OCI-LY1 (cell line): ENCODE measurements at regions not wholly inside any gene's neighbourhood (a gene's known extent, or its start where the extent isn't known, plus 50 kb on each side); places are given as distances from the start of the nearest gene placed in this dataset.

Experiments
- H2AFZ ChIP-seq: fragments of 200-600 bp; sonication (generic), shearing (Covaris generic); 2 replicates; pipeline ENCODE4 v1.6.0; 2014; ENCODE audit warnings: antibody characterized with exemption, mild to moderate bottlenecking, low read length
- H3F3A ChIP-seq: fragments of 200-600 bp; sonication (generic), shearing (Covaris generic); 2 replicates; pipeline ENCODE4 v1.6.0; 2014; ENCODE audit warnings: mild to moderate bottlenecking, antibody characterized with exemption, low read length, moderate library complexity; ENCODE audit not compliant: insufficient read depth
- H3K27ac ChIP-seq: fragments of 200-600 bp; sonication (generic); 2 replicates; pipeline ENCODE4 v1.5.1; 2014; ENCODE audit warnings: low read length, mixed run types, mild to moderate bottlenecking, low read depth; ENCODE audit not compliant: poor library complexity, severe bottlenecking
- H3K27me3 ChIP-seq: fragments of 200-600 bp; sonication (generic); 2 replicates; pipeline ENCODE4 v1.6.0; 2014; ENCODE audit warnings: antibody characterized with exemption, mild to moderate bottlenecking, low read length, moderate library complexity; ENCODE audit not compliant: insufficient read depth
- H3K36me3 ChIP-seq: fragments of 200-600 bp; sonication (generic); 2 replicates; pipeline ENCODE4 v1.6.1; 2014; ENCODE audit warnings: mild to moderate bottlenecking, antibody characterized with exemption, low read length, moderate library complexity, mixed read lengths; ENCODE audit not compliant: insufficient read depth
- H3K4me1 ChIP-seq: fragments of 200-600 bp; sonication (generic); 2 replicates; pipeline ENCODE4 v1.5.1; 2014; ENCODE audit warnings: mild to moderate bottlenecking, low read length, moderate library complexity; ENCODE audit not compliant: insufficient read depth, severe bottlenecking
- H3K4me2 ChIP-seq: fragments of 200-600 bp; sonication (generic), shearing (Covaris generic); 2 replicates; pipeline ENCODE4 v1.6.1; 2014; ENCODE audit warnings: low read length
- H3K4me3 ChIP-seq: fragments of 200-600 bp; sonication (generic); 2 replicates; pipeline ENCODE4 v1.5.1; 2014; ENCODE audit warnings: low read length, low read depth, mild to moderate bottlenecking, mixed read lengths; ENCODE audit not compliant: poor library complexity, severe bottlenecking
- H3K79me2 ChIP-seq: fragments of 200-600 bp; shearing (Covaris generic); 2 replicates; pipeline ENCODE4 v1.6.1; 2016; ENCODE audit warnings: mixed run types, low read length, mixed read lengths; ENCODE audit not compliant: insufficient read depth
- H3K9ac ChIP-seq: fragments of 200-600 bp; sonication (generic), shearing (Covaris generic); 2 replicates; pipeline ENCODE4 v1.6.1; 2014; ENCODE audit warnings: mild to moderate bottlenecking, low read length, mixed read lengths
- H3K9me2 ChIP-seq: fragments of 200-600 bp; sonication (generic), shearing (Covaris generic); 2 replicates; pipeline ENCODE4 v1.6.1; 2014; ENCODE audit warnings: low read depth, mild to moderate bottlenecking, low read length, mixed read lengths
- H3K9me3 ChIP-seq: fragments of 200-600 bp; shearing (Covaris generic); 2 replicates; pipeline ENCODE4 v1.6.1; 2014; ENCODE audit warnings: low read length, mixed read lengths
- H4K20me1 ChIP-seq: fragments of 200-600 bp; sonication (generic), shearing (Covaris generic); 2 replicates; pipeline ENCODE4 v1.6.0; 2016; ENCODE audit warnings: mild to moderate bottlenecking, low read length; ENCODE audit not compliant: insufficient read depth
- CTCF ChIP-seq: fragments of 200-600 bp; sonication (generic), shearing (Covaris generic); IDR thresholded peaks from 2 replicates; pipeline ENCODE4 v1.5.1; 2017; ENCODE audit warnings: mild to moderate bottlenecking, antibody characterized with exemption, low read length, moderate library complexity, mixed read lengths
- EZH2 ChIP-seq: fragments of 200-600 bp; sonication (generic), shearing (Covaris generic); IDR thresholded peaks from 2 replicates; pipeline ENCODE4 v1.8.0; 2017; ENCODE audit warnings: borderline replicate concordance, mixed run types, mild to moderate bottlenecking, antibody characterized with exemption, low read length, moderate library complexity, mixed read lengths

GRCh38 chr3:72015463-72015862, 230.5 kb upstream of the PROK2 start:
- no peaks in the 10 kb centered on the region for H4K20me1 ChIP-seq
- H3K36me3 ChIP-seq: no peaks in the 10 kb centered on the region
- H3K9me2 ChIP-seq: no peaks in the 10 kb centered on the region
- TF ChIP-seq CTCF (no peak), EZH2 (no peak)
- no peaks in the 10 kb centered on the region for H3K79me2 ChIP-seq
- H3K9ac ChIP-seq: no peak overlapping the region
- H3K27me3 ChIP-seq: no peaks in the 10 kb centered on the region; the same call in 1 of the 2 replicates
- H3F3A ChIP-seq: no peaks in the 10 kb centered on the region
- no peak overlapping the region for H3K4me2 ChIP-seq
- no peaks in the 10 kb centered on the region for H3K9me3 ChIP-seq
- H3K27ac ChIP-seq: no peak overlapping the region
- no peak overlapping the region for H2AFZ ChIP-seq
- no peak overlapping the region for H3K4me3 ChIP-seq
- H3K4me1 ChIP-seq: no peaks in the 10 kb centered on the region

GRCh38 chr3:72013084-72013483, 228.1 kb upstream of the PROK2 start:
- no peak overlapping the region for H3K4me2 ChIP-seq
- H3K79me2 ChIP-seq: no peaks in the 10 kb centered on the region
- H3K27ac ChIP-seq: no peak overlapping the region
- H3F3A ChIP-seq: no peaks in the 10 kb centered on the region
- H4K20me1 ChIP-seq: no peaks in the 10 kb centered on the region
- no peaks in the 10 kb centered on the region; the same call in 1 of the 2 replicates for H3K27me3 ChIP-seq
- H3K9ac ChIP-seq: no peak overlapping the region
- no peak for TF ChIP-seq CTCF
- no peak for TF ChIP-seq EZH2
- no peak overlapping the region for H2AFZ ChIP-seq
- no peaks in the 10 kb centered on the region for H3K36me3 ChIP-seq
- H3K4me1 ChIP-seq: no peaks in the 10 kb centered on the region
- H3K4me3 ChIP-seq: no peak overlapping the region
- H3K9me3 ChIP-seq: no peaks in the 10 kb centered on the region
- no peaks in the 10 kb centered on the region for H3K9me2 ChIP-seq

- H3K9ac ChIP-seq: no peak overlapping the region
- no peaks in the 10 kb centered on the region for H4K20me1 ChIP-seq
- H3K4me1 ChIP-seq: no peaks in the 10 kb centered on the region
- no peaks in the 10 kb centered on the region; the same call in 1 of the 2 replicates for H3K27me3 ChIP-seq
- no peaks in the 10 kb centered on the region for H3K9me2 ChIP-seq
- no peak overlapping the region for H3K4me3 ChIP-seq
- H2AFZ ChIP-seq: no peak overlapping the region
- no peak overlapping the region for H3K27ac ChIP-seq
- no peaks in the 10 kb centered on the region for H3K79me2 ChIP-seq
- H3K4me2 ChIP-seq: no peak overlapping the region
- H3K36me3 ChIP-seq: no peaks in the 10 kb centered on the region
- TF ChIP-seq CTCF: no peak
- no peak for TF ChIP-seq EZH2
- H3K9me3 ChIP-seq: no peaks in the 10 kb centered on the region
- H3F3A ChIP-seq: no peaks in the 10 kb centered on the region
Observed at GRCh38 chr3:72012363-72012762, 227.4 kb upstream of the PROK2 start.
